Adrenal gland (tissue), 5 donors: ENCODE measurements at regions not wholly inside any gene's neighbourhood (a gene's known extent, or its start where the extent isn't known, plus 50 kb on each side); places are given as distances from the start of the nearest gene placed in this dataset.
"Not testable (repeated sequence)": the region's sequence is repeated elsewhere in the genome, so short reads cannot be mapped to it uniquely, and the experiment has no call there.

Experiments used
- POLR2A ChIP-seq, 2 donors: fragments of 450-650 bp; IDR thresholded peaks; one replicate each; pipeline ENCODE4 v1.6.1; 2017; ENCODE audit warnings: antibody characterized with exemption in 2 of 2, mild to moderate bottlenecking in 2 of 2, moderate library complexity in 1 of 2
- TF ChIP-seq, protein P1 (sequence below), 6 experiments: fragments of 450-650 bp in 4 of 6; fragments of 200-600 bp in 2 of 6; sonication (generic) in 1 of 6; IDR thresholded peaks; 1 replicate in 5 of 6; 2 replicates in 1 of 6; pipeline versions ENCODE4 v1.5.1 to v1.8.0; 2016 to 2021; ENCODE audit warnings: antibody characterized with exemption in 6 of 6, mild to moderate bottlenecking in 2 of 6, moderate library complexity in 1 of 6
- donor health status: DM: no; HTN: no; CAD: no.

DNA sequence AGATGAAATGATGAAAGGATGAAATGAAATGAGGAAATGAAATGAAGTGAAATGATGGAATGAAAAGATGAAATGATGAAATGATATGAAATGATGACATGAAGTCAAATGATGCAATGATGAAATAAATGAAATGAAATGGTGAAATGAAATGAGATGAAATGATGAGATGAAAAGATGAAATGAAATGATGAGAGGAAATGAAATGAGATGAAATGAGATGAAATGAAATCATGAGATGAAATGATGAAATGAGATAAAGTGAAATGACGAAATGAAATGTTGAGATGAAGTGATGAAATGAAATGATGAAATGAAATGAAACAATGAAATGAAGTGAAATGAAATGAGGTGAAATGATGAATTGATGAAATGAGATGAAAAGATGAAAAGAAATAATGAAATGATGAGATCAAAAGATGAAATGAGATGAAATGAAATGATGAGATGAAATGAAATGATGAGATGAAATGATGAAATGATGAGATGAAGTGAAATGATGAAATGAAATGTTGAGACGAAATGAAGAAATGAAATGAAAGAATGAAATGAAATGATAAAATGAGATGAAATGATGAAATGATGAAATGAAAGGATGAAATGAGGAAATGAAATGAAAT, 129.5 kb upstream of the TP53TG3C start:
- TF ChIP-seq, protein P1, sequence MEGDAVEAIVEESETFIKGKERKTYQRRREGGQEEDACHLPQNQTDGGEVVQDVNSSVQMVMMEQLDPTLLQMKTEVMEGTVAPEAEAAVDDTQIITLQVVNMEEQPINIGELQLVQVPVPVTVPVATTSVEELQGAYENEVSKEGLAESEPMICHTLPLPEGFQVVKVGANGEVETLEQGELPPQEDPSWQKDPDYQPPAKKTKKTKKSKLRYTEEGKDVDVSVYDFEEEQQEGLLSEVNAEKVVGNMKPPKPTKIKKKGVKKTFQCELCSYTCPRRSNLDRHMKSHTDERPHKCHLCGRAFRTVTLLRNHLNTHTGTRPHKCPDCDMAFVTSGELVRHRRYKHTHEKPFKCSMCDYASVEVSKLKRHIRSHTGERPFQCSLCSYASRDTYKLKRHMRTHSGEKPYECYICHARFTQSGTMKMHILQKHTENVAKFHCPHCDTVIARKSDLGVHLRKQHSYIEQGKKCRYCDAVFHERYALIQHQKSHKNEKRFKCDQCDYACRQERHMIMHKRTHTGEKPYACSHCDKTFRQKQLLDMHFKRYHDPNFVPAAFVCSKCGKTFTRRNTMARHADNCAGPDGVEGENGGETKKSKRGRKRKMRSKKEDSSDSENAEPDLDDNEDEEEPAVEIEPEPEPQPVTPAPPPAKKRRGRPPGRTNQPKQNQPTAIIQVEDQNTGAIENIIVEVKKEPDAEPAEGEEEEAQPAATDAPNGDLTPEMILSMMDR (IDR thresholded peaks at IDR 0.05) = not testable (repeated sequence)
- TF ChIP-seq POLR2A (IDR thresholded peaks at IDR 0.05) = not testable (repeated sequence)
